Sigmoid colon (tissue), 6 donors: ENCODE measurements at regions not wholly inside any gene's neighbourhood (a gene's known extent, or its start where the extent isn't known, plus 50 kb on each side); places are given as distances from the start of the nearest gene placed in this dataset.

ENCODE experiments used
- DNase-seq: peaks from one replicate; pipeline ENCODE4 v3.0.0-alpha.2; 2019
- H3K27ac ChIP-seq, 4 donors: fragments of 200-600 bp; sonication (generic); one replicate each; pipeline ENCODE4 v1.5.1; 2016 to 2019; ENCODE audit warnings: mild to moderate bottlenecking in 1 of 4
- H3K27me3 ChIP-seq, 3 donors: fragments of 200-600 bp; sonication (generic); one replicate each; pipeline ENCODE4 v1.5.1; 2019; ENCODE audit warnings: mild to moderate bottlenecking in 1 of 3
- H3K36me3 ChIP-seq, 4 donors: fragments of 200-600 bp; sonication (generic); one replicate each; pipeline ENCODE4 v1.5.1; 2016 to 2019
- H3K4me1 ChIP-seq, 4 donors: fragments of 200-600 bp; sonication (generic); one replicate each; pipeline ENCODE4 v1.5.1; 2017 to 2019
- H3K4me3 ChIP-seq, 4 donors: fragments of 200-600 bp; sonication (generic); one replicate each; pipeline ENCODE4 v1.5.1; 2017 to 2019; ENCODE audit warnings: mild to moderate bottlenecking in 2 of 4, moderate library complexity in 1 of 4
- H3K9me3 ChIP-seq, 4 donors: fragments of 200-600 bp in 3 of 4; sonication (generic) in 3 of 4; one replicate each; pipeline versions ENCODE4 v1.5.1 to v1.6.1; 2013 to 2019
- CTCF ChIP-seq, 4 experiments: fragments of 450-650 bp in 3 of 4; fragments of 200-600 bp in 1 of 4; IDR thresholded peaks; one replicate each; pipeline ENCODE4 v1.5.1; 2016 to 2019; ENCODE audit warnings: antibody characterized with exemption in 4 of 4, mild to moderate bottlenecking in 3 of 4, moderate library complexity in 2 of 4
- EP300 ChIP-seq, 4 donors: sonication (generic); formaldehyde crosslinking; IDR thresholded peaks; one replicate each; pipeline ENCODE4 v1.6.1; 2017; ENCODE audit warnings: antibody characterized with exemption in 4 of 4
- POLR2A ChIP-seq, 2 donors: fragments of 450-650 bp; IDR thresholded peaks; one replicate each; pipeline ENCODE4 v1.6.1; 2016; ENCODE audit warnings: antibody characterized with exemption in 2 of 2, mild to moderate bottlenecking in 2 of 2, moderate library complexity in 2 of 2
- POLR2AphosphoS5 ChIP-seq, 4 donors: sonication (generic); formaldehyde crosslinking; IDR thresholded peaks; one replicate each; pipeline ENCODE4 v1.6.1; 2017; ENCODE audit warnings: antibody characterized with exemption in 4 of 4
- WGBS, 2 donors: extraction: QIAGEN DNeasy Blood & Tissue Kit; methylation state at CpG; one replicate each; pipeline ENCODE4 v1.1.7; 2013; 5-methylcytosine and 5-hydroxymethylcytosine counted together
- intact Hi-C: fragments of 100-400 bp; cut with DNase I; formaldehyde crosslinking; loops from one replicate; pipeline ENCODE4 v1.15.1; 2023
- donor health status: healthy with polysubstance abuse.
- donor health status: healthy.

GRCh38 chr14:48805315-48805714, 780.9 kb downstream of the RPS29 start:
- no peaks in the 10 kb centered on the region for H3K36me3 ChIP-seq
- DNase-seq = no peak

GRCh38 chr14:48792376-48793024, 793.7 kb downstream of the RPS29 start:
- WGBS, 2 donors = 82 to 85% methylated on average over 5 of the region's 5 CpGs
- no peak for TF ChIP-seq POLR2A (IDR thresholded peaks at IDR 0.05)
- TF ChIP-seq POLR2AphosphoS5 (IDR thresholded peaks at IDR 0.05) = no peak

More at GRCh38 chr14:48805315-48805714, 780.9 kb downstream of the RPS29 start:
- Histone ChIP-seq H3K4me1 (no peaks in the 10 kb centered on the region), H3K27ac (no peak overlapping the region), H3K4me3 (no peak overlapping the region), H3K27me3 (no peaks in the 10 kb centered on the region), H3K9me3 (peaks cover 0 to 3% (median 0%) of the 10 kb centered on the region in 4 donors)
- intact Hi-C loops = no loop called here
- TF ChIP-seq CTCF (IDR thresholded peaks at IDR 0.05) = no peak
- TF ChIP-seq POLR2AphosphoS5 (IDR thresholded peaks at IDR 0.05) = no peak
- no peak for TF ChIP-seq POLR2A (IDR thresholded peaks at IDR 0.05)
- no peak for TF ChIP-seq EP300 (IDR thresholded peaks at IDR 0.05)
- WGBS, 2 donors = 52 to 53% methylated on average over 14 of the region's 14 CpGs

GRCh38 chr14:48788771-48789170, 797.4 kb downstream of the RPS29 start:
- TF ChIP-seq POLR2AphosphoS5 (IDR thresholded peaks at IDR 0.05) (no peak), EP300 (IDR thresholded peaks at IDR 0.05) (no peak), POLR2A (IDR thresholded peaks at IDR 0.05) (no peak), CTCF (IDR thresholded peaks at IDR 0.05) (no peak)
- no peaks in the 10 kb centered on the region for H3K27me3 ChIP-seq
- H3K36me3 ChIP-seq = no peaks in the 10 kb centered on the region
- no peak overlapping the region for H3K4me3 ChIP-seq
- H3K27ac ChIP-seq = no peak overlapping the region
- no peaks in the 10 kb centered on the region for H3K9me3 ChIP-seq
- DNase-seq = no peak
- intact Hi-C loops = no loop called here
- H3K4me1 ChIP-seq = no peaks in the 10 kb centered on the region
- 59 to 67% methylated on average over 2 of the region's 2 CpGs for WGBS, 2 donors

More at GRCh38 chr14:48792376-48793024, 793.7 kb downstream of the RPS29 start:
- intact Hi-C loops = no loop called here
- Histone ChIP-seq H3K36me3 (no peaks in the 10 kb centered on the region), H3K27me3 (no peaks in the 10 kb centered on the region), H3K4me1 (no peaks in the 10 kb centered on the region), H3K4me3 (no peak overlapping the region), H3K9me3 (no peaks in the 10 kb centered on the region), H3K27ac (no peak overlapping the region)
- peak; percentile 42 for DNase-seq

- WGBS, 2 donors = 70 to 73% methylated on average over 2 of the region's 2 CpGs
- Histone ChIP-seq H3K36me3 (no peaks in the 10 kb centered on the region), H3K4me3 (no peak overlapping the region), H3K27me3 (no peaks in the 10 kb centered on the region), H3K4me1 (no peaks in the 10 kb centered on the region), H3K27ac (no peak overlapping the region), H3K9me3 (no peaks in the 10 kb centered on the region)
- TF ChIP-seq CTCF (IDR thresholded peaks at IDR 0.05) (no peak), EP300 (IDR thresholded peaks at IDR 0.05) (no peak), POLR2A (IDR thresholded peaks at IDR 0.05) (no peak), POLR2AphosphoS5 (IDR thresholded peaks at IDR 0.05) (no peak)
- DNase-seq = no peak
- intact Hi-C loops = no loop called here
Observed at GRCh38 chr14:48786498-48786897, 799.7 kb downstream of the RPS29 start.

- peaks cover 0 to 3% (median 0%) of the 10 kb centered on the region in 4 donors for H3K9me3 ChIP-seq
- TF ChIP-seq POLR2A (IDR thresholded peaks at IDR 0.05) (no peak), CTCF (IDR thresholded peaks at IDR 0.05) (no peak)
- DNase-seq = no peak
- H3K4me1 ChIP-seq = peaks cover 0 to 7% (median 0%) of the 10 kb centered on the region in 4 donors
- WGBS, 2 donors = 50 to 60% methylated on average over 1 of the region's 1 CpG
- intact Hi-C loops = no loop called here
- no peaks in the 10 kb centered on the region for H3K36me3 ChIP-seq
- no peak overlapping the region for H3K27ac ChIP-seq
- no peak overlapping the region for H3K4me3 ChIP-seq
- H3K27me3 ChIP-seq = no peaks in the 10 kb centered on the region
Observed at GRCh38 chr14:48771717-48772116, 814.5 kb downstream of the RPS29 start.
